ENCODE measurements at regions not wholly inside any gene's neighbourhood (a gene's known extent, or its start where the extent isn't known, plus 50 kb on each side); places are given as distances from the start of the nearest gene placed in this dataset.
"Not testable (repeated sequence)": the region's sequence is repeated elsewhere in the genome, so short reads cannot be mapped to it uniquely, and the experiment has no call there.

- DNase-seq; ATAC-seq; H3K27ac ChIP-seq (ENCODE audit: low read length); H3K4me3 ChIP-seq (ENCODE audit: low read length); H3K27me3 ChIP-seq (ENCODE audit: control insufficient read depth, insufficient read depth); intact Hi-C loops (cut with DNase I); H3K9me3 ChIP-seq (ENCODE audit: control insufficient read depth, low read length); H3K4me1 ChIP-seq (ENCODE audit: control insufficient read depth, insufficient read depth, low read length): not testable (repeated sequence)
- WGBS, result 94% methylated on average over 1 of the region's 1 CpG
These were observed 115.6 kb upstream of the FABP2 start for GRCh38 chr4:119437515-119437914.

- H3K4me3 ChIP-seq (ENCODE audit: low read length); H3K4me1 ChIP-seq (ENCODE audit: control insufficient read depth, insufficient read depth, low read length); H3K27me3 ChIP-seq (ENCODE audit: control insufficient read depth, insufficient read depth); H3K27ac ChIP-seq (ENCODE audit: low read length); intact Hi-C loops (cut with DNase I); H3K9me3 ChIP-seq (ENCODE audit: control insufficient read depth, low read length); DNase-seq; ATAC-seq: not testable (repeated sequence)
- WGBS, result 87% methylated on average over 10 of the region's 10 CpGs
These were observed 86.8 kb upstream of the FABP2 start for GRCh38 chr4:119408561-119409224.

- H3K4me3 ChIP-seq (ENCODE audit: low read length); intact Hi-C loops (cut with DNase I); DNase-seq; ATAC-seq; H3K27ac ChIP-seq (ENCODE audit: low read length); H3K27me3 ChIP-seq (ENCODE audit: control insufficient read depth, insufficient read depth); H3K4me1 ChIP-seq (ENCODE audit: control insufficient read depth, insufficient read depth, low read length); H3K9me3 ChIP-seq (ENCODE audit: control insufficient read depth, low read length): not testable (repeated sequence)
- WGBS, result 94% methylated on average over 28 of the region's 28 CpGs
These were observed 85.0 kb upstream of the FABP2 start for GRCh38 chr4:119406721-119407460.

GRCh38 chr4:119406041-119406440 is 84.1 kb upstream of the FABP2 start:
- intact Hi-C loops (cut with DNase I); DNase-seq; H3K4me3 ChIP-seq (ENCODE audit: low read length); ATAC-seq; H3K9me3 ChIP-seq (ENCODE audit: control insufficient read depth, low read length); H3K27me3 ChIP-seq (ENCODE audit: control insufficient read depth, insufficient read depth); H3K27ac ChIP-seq (ENCODE audit: low read length); H3K4me1 ChIP-seq (ENCODE audit: control insufficient read depth, insufficient read depth, low read length): not testable (repeated sequence)
- 95% methylated on average over 13 of the region's 18 CpGs for WGBS

GRCh38 chr4:119402322-119403308 is 80.7 kb upstream of the FABP2 start:
- H3K9me3 ChIP-seq (ENCODE audit: control insufficient read depth, low read length); H3K4me1 ChIP-seq (ENCODE audit: control insufficient read depth, insufficient read depth, low read length); H3K4me3 ChIP-seq (ENCODE audit: low read length); H3K27me3 ChIP-seq (ENCODE audit: control insufficient read depth, insufficient read depth); H3K27ac ChIP-seq (ENCODE audit: low read length); DNase-seq; ATAC-seq; intact Hi-C loops (cut with DNase I): not testable (repeated sequence)
- WGBS, result 70% methylated on average over 9 of the region's 9 CpGs

GRCh38 chr4:119395701-119396100 is 73.8 kb upstream of the FABP2 start:
- H3K4me1 ChIP-seq (ENCODE audit: control insufficient read depth, insufficient read depth, low read length); intact Hi-C loops (cut with DNase I); ATAC-seq; H3K27ac ChIP-seq (ENCODE audit: low read length); H3K9me3 ChIP-seq (ENCODE audit: control insufficient read depth, low read length); H3K27me3 ChIP-seq (ENCODE audit: control insufficient read depth, insufficient read depth); H3K4me3 ChIP-seq (ENCODE audit: low read length); DNase-seq: not testable (repeated sequence)
- WGBS, result 93% methylated on average over 3 of the region's 3 CpGs

- ATAC-seq, result no peak
- Histone ChIP-seq H3K9me3 (ENCODE audit: control insufficient read depth, low read length) (no peaks in the 10 kb centered on the region), H3K27me3 (ENCODE audit: control insufficient read depth, insufficient read depth) (no peaks in the 10 kb centered on the region), H3K4me3 (ENCODE audit: low read length) (no peak overlapping the region), H3K4me1 (ENCODE audit: control insufficient read depth, insufficient read depth, low read length) (no peaks in the 10 kb centered on the region), H3K27ac (ENCODE audit: low read length) (no peak overlapping the region)
- DNase-seq, result no peak
- intact Hi-C loops (cut with DNase I), result no loop called here
- WGBS, result 94% methylated on average over 16 of the region's 16 CpGs
These were observed 72.9 kb upstream of the FABP2 start for GRCh38 chr4:119394826-119395225.

- H3K27ac ChIP-seq (ENCODE audit: low read length); H3K27me3 ChIP-seq (ENCODE audit: control insufficient read depth, insufficient read depth); ATAC-seq; H3K9me3 ChIP-seq (ENCODE audit: control insufficient read depth, low read length); intact Hi-C loops (cut with DNase I); DNase-seq; H3K4me1 ChIP-seq (ENCODE audit: control insufficient read depth, insufficient read depth, low read length); H3K4me3 ChIP-seq (ENCODE audit: low read length): not testable (repeated sequence)
- WGBS, result 76% methylated on average over 2 of the region's 2 CpGs
These were observed 66.9 kb upstream of the FABP2 start for GRCh38 chr4:119388791-119389190.

GRCh38 chr4:119374616-119375015 is 52.7 kb upstream of the FABP2 start:
- 80% methylated on average over 3 of the region's 3 CpGs for WGBS
- H3K27ac ChIP-seq (ENCODE audit: low read length); ATAC-seq; H3K4me1 ChIP-seq (ENCODE audit: control insufficient read depth, insufficient read depth, low read length); intact Hi-C loops (cut with DNase I); DNase-seq; H3K27me3 ChIP-seq (ENCODE audit: control insufficient read depth, insufficient read depth); H3K9me3 ChIP-seq (ENCODE audit: control insufficient read depth, low read length); H3K4me3 ChIP-seq (ENCODE audit: low read length): not testable (repeated sequence)

GRCh38 chr4:119372316-119373062 is 50.6 kb upstream of the FABP2 start:
- H3K4me3 ChIP-seq (ENCODE audit: low read length); intact Hi-C loops (cut with DNase I); DNase-seq; H3K4me1 ChIP-seq (ENCODE audit: control insufficient read depth, insufficient read depth, low read length); H3K27me3 ChIP-seq (ENCODE audit: control insufficient read depth, insufficient read depth); H3K9me3 ChIP-seq (ENCODE audit: control insufficient read depth, low read length); H3K27ac ChIP-seq (ENCODE audit: low read length): not testable (repeated sequence)
- WGBS, result 93% methylated on average over 5 of the region's 6 CpGs
- peak in 1 of 2 donors; percentile 20 for ATAC-seq
